Esophagus (tissue), 2 donors: ENCODE measurements at regions not wholly inside any gene's neighbourhood (a gene's known extent, or its start where the extent isn't known, plus 50 kb on each side); places are given as distances from the start of the nearest gene placed in this dataset.

Source experiments
- H3K27ac ChIP-seq, 2 donors: one replicate each; pipeline ENCODE4 v1.5.1; 2013; ENCODE audit warnings: low read depth in 2 of 2, mild to moderate bottlenecking in 2 of 2, inconsistent platforms in 1 of 2, low read length in 1 of 2, moderate library complexity in 1 of 2
- H3K27me3 ChIP-seq, 2 donors: one replicate each; pipeline ENCODE4 v1.6.1; 2013; ENCODE audit warnings: low read length in 2 of 2, control low read depth in 1 of 2, mild to moderate bottlenecking in 1 of 2; ENCODE audit not compliant: insufficient read depth in 2 of 2, control insufficient read depth in 1 of 2
- H3K36me3 ChIP-seq, 2 donors: one replicate each; pipeline ENCODE4 v1.6.1; 2013; ENCODE audit warnings: low read length in 1 of 2; ENCODE audit not compliant: control insufficient read depth in 2 of 2, insufficient read depth in 2 of 2
- H3K4me1 ChIP-seq, 2 donors: one replicate each; pipeline ENCODE4 v1.6.1; 2013; ENCODE audit warnings: low read length in 1 of 2; ENCODE audit not compliant: control insufficient read depth in 2 of 2, insufficient read depth in 2 of 2
- H3K4me3 ChIP-seq, 2 donors: one replicate each; pipeline ENCODE4 v1.5.1; 2013; ENCODE audit warnings: low read length in 2 of 2, mild to moderate bottlenecking in 2 of 2, low read depth in 1 of 2, moderate library complexity in 1 of 2
- H3K9me3 ChIP-seq, 2 donors: one replicate each; pipeline ENCODE4 v1.6.1; 2013; ENCODE audit warnings: mild to moderate bottlenecking in 2 of 2, low read depth in 1 of 2, low read length in 1 of 2, moderate library complexity in 1 of 2; ENCODE audit not compliant: control insufficient read depth in 2 of 2, insufficient read depth in 1 of 2
- WGBS, 2 donors: extraction: QIAGEN DNeasy Blood & Tissue Kit; methylation state at CpG; one replicate each; pipeline ENCODE4 v1.1.7; 2013; 5-methylcytosine and 5-hydroxymethylcytosine counted together
- donor health status: healthy with polysubstance abuse.
- donor health status: Bipolar disorder and iron deficiency.

DNA sequence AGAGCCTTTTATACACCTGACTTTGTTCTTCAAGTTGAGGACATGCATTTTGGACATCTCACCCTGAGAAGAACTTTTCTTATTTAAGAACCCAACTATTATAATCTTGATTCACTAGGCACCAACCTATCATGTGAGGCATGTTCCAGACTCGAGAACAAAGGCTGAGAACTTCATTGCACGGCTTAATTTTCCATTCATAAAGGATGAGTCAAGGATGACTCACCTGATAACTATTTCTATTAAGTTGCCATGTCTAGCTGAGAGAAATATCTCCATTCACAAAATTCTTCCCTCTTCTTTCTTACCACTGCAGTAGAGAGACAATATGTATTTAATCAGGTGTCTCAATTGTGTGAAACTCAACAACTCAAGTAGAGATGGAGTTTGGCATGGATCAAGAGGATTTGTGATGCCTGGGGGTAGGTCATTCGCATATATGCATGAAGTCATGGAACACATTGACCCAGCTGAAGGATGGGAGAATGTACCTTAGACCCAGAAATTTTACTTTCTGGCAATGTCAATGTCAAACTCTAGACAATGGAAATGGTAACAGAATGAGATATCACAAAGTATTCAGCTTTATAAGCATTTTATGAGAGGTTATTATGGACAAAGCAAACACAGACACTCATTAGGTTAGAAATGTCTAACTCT, 173.2 kb upstream of the PRNP start:
- H3K36me3 ChIP-seq = no peaks in the 10 kb centered on the region
- no peak overlapping the region for H3K4me3 ChIP-seq
- H3K27me3 ChIP-seq = no peaks in the 10 kb centered on the region
- 30 to 37% methylated on average over 3 of the region's 3 CpGs for WGBS, 2 donors
- no peaks in the 10 kb centered on the region for H3K4me1 ChIP-seq
- H3K9me3 ChIP-seq = no peaks in the 10 kb centered on the region
- H3K27ac ChIP-seq = no peak overlapping the region

DNA sequence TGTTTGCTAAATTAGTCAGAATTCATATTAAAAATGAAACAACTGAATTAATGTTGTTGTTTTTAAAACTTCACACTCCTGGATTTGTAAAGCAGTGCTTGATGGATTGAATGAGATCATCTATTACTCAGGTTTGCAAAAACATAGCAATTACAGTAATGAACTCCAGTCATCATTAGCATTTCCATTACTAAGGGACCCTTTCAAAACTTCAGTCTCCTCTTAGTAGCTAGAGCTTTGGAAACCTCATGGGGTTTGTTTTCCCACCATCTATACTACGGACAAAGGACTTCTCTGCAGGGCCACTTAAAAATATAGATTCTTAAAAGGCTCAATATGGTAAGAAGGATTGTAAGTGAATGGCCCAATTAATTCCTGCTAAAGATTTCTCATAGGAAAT, 174.5 kb upstream of the PRNP start:
- 81 to 87% methylated on average over 1 of the region's 1 CpG for WGBS, 2 donors
- no peak overlapping the region for H3K4me3 ChIP-seq
- no peak overlapping the region for H3K27ac ChIP-seq
- no peaks in the 10 kb centered on the region for H3K9me3 ChIP-seq
- H3K27me3 ChIP-seq = no peaks in the 10 kb centered on the region
- no peaks in the 10 kb centered on the region for H3K4me1 ChIP-seq
- H3K36me3 ChIP-seq = no peaks in the 10 kb centered on the region

DNA sequence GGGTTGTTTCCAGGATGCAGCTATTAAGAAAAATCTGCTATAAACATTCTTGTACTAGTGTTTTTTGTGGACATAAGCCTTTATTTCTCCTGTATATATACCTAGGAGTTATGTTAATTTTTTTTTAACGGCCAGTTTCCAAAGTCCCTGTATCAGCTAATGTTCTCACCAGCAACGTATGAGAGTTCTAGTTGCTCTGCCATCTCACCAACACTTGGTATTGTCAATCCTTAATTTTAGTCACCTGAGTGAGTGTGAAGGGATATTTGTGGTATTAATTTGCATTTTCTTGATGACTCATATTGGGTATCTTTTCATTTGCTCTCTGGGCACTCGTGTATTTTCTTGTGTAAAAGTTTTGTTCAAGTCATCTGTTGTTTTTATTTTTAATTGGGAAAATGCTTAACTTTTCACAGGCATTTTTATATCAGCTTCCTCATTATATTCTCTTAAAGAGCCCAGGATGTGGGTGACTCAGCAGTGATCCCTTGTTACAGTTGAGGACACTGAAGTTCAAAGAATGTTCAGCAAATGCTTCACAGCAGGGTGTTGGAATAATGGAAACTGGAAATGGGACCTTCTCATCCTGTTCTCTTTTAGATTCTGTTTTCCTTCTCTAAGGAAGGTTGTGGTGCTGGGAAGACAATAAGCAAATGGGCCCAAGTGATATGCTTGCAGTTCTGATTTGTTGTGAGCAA, 176.3 kb upstream of the PRNP start:
- H3K4me1 ChIP-seq = no peaks in the 10 kb centered on the region
- no peak overlapping the region for H3K27ac ChIP-seq
- H3K27me3 ChIP-seq = no peaks in the 10 kb centered on the region
- H3K36me3 ChIP-seq = no peaks in the 10 kb centered on the region
- no peak overlapping the region for H3K4me3 ChIP-seq
- WGBS, 2 donors = 73 to 77% methylated on average over 3 of the region's 3 CpGs
- H3K9me3 ChIP-seq = no peaks in the 10 kb centered on the region

DNA sequence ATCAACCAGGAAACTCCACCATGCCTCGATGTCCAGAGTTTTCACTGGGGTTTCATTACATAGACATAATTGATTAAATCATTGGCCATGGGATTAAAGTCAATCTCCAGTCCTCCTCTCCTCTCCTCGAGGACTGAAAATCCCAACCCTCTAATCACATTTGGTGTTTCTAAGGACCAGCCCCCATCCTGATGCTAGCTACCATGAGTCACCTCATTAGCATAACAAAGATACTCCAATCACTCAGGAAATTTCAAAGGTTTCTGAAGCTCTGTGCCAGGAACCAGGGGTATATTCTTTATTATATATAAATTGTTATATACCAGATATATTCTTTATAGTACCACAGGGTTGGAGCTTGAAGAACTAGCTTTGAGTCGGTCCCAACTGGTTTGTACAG, 177.5 kb upstream of the PRNP start:
- WGBS, 2 donors = 74 to 75% methylated on average over 3 of the region's 3 CpGs
- no peaks in the 10 kb centered on the region for H3K27me3 ChIP-seq
- H3K36me3 ChIP-seq = no peaks in the 10 kb centered on the region
- no peak overlapping the region for H3K4me3 ChIP-seq
- no peak overlapping the region for H3K27ac ChIP-seq
- H3K4me1 ChIP-seq = no peaks in the 10 kb centered on the region
- H3K9me3 ChIP-seq = no peaks in the 10 kb centered on the region

DNA sequence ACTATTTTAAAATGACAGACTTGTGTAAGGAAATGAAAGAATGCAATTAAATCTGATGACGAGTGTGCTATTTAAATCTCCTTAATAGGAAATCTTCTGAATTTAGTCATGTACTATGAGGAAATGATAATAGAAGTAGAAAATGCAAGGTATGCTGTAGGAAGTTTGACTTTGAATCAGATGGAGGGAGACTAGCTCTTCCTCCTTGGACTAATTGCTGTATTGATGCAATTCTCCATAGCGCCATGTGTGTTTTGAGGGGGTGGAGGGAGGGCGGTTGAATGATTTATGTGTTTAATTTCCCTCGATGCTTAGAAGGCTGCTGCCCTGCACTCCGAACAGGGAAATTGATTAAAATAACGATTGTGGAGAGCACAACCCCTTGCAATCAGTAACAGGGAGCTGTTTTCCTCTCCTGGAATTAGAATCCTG, 179.0 kb upstream of the PRNP start:
- Histone ChIP-seq H3K27ac (no peak overlapping the region), H3K4me3 (no peak overlapping the region), H3K36me3 (no peaks in the 10 kb centered on the region), H3K9me3 (no peaks in the 10 kb centered on the region), H3K27me3 (no peaks in the 10 kb centered on the region), H3K4me1 (no peaks in the 10 kb centered on the region)
- 25 to 39% methylated on average over 6 of the region's 6 CpGs for WGBS, 2 donors

DNA sequence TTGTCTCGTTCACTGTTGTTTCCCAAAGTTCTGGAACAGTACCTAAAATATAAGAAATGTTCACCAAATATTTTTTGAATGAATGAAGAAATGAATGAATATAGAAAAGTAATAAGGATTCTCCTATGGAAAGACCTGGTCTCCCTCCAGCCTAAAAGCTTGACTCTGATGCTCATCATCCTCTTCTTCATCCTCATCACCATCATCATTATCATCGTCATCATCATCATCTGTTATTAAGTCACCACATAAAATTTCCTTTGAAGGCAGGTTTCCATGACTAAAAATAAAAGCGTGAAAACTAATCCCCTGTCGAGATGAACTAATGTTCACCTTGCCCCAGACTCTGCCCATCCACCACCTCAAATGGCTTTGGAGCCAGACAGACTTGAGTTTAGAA, 181.4 kb upstream of the PRNP start:
- H3K9me3 ChIP-seq = peaks cover 0 to 8% of the 10 kb centered on the region in 2 donors
- no peak overlapping the region for H3K4me3 ChIP-seq
- 70 to 78% methylated on average over 4 of the region's 4 CpGs for WGBS, 2 donors
- H3K27ac ChIP-seq = no peak overlapping the region
- H3K27me3 ChIP-seq = no peaks in the 10 kb centered on the region
- no peaks in the 10 kb centered on the region for H3K36me3 ChIP-seq
- H3K4me1 ChIP-seq = no peaks in the 10 kb centered on the region

DNA sequence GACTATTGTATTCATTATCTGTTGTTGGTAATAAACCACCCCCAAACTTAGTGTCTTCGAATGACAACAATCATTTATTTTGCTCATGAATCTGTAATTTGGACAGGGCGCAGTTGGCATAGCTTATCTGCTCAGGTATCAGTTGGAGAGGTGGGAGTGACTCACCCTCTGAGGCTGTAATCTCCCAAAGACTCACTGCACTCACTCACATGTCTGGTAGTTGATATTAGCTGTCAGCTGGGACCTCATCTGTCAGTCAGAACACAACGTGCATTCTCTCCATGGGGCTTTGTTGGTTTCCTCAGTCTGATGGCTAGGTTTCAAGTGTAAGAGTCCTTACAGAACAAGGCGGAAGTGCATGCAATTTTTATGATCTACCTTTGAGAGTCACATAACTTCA, 183.5 kb upstream of the PRNP start:
- H3K27me3 ChIP-seq = no peaks in the 10 kb centered on the region
- no peak overlapping the region for H3K27ac ChIP-seq
- no peak overlapping the region for H3K4me3 ChIP-seq
- no peaks in the 10 kb centered on the region for H3K4me1 ChIP-seq
- H3K36me3 ChIP-seq = no peaks in the 10 kb centered on the region
- H3K9me3 ChIP-seq = peaks cover 0 to 8% of the 10 kb centered on the region in 2 donors
- WGBS, 2 donors = 44 to 54% methylated on average over 4 of the region's 4 CpGs

DNA sequence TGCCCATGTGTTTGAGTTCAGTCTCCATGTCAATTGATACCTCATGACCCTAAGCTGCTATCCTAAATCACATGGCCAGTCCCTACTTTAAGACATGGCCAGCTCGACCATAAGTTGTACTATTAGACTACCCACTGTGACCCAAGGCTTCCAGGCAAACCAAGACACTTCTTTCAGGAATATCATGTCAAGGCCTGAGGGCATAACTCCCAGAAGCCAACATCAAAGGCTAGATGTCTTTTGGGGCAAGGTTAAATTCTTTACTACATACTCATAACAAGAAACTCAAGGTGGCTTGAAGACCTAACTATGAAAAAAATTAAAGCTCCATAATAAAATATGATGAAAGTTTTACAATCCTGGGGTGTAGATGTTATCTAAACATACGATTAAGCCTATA, 192.9 kb upstream of the PRNP start:
- Histone ChIP-seq H3K4me1 (no peaks in the 10 kb centered on the region), H3K9me3 (no peaks in the 10 kb centered on the region), H3K36me3 (no peaks in the 10 kb centered on the region), H3K27me3 (no peaks in the 10 kb centered on the region), H3K4me3 (no peak overlapping the region), H3K27ac (no peak overlapping the region)
- WGBS, 2 donors = 70 to 77% methylated on average over 2 of the region's 2 CpGs

DNA sequence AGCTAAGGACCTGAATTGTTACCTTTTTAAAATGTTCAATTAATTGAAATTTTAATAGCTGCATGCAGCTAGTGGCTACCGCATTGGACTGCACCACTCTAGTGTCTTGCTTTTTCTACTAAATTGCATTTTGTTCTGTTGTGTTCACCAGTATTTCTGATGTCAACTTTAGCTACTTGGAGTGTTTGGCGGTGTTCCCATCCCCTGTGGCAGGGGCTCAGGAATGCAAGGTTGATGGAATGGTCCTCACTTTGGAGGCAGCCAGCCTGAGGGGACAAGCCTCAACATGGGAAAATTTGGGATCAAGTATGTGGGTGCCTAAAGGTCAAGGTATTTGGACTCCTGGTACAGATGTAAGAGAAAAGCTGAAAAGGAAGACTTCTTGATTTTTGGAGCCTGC, 194.6 kb upstream of the PRNP start:
- WGBS, 2 donors = 85 to 89% methylated on average over 2 of the region's 2 CpGs
- H3K27me3 ChIP-seq = no peaks in the 10 kb centered on the region

More for the DNA sequence above, 194.6 kb upstream of the PRNP start:
- Histone ChIP-seq H3K4me1 (no peaks in the 10 kb centered on the region), H3K36me3 (no peaks in the 10 kb centered on the region), H3K4me3 (no peak overlapping the region), H3K9me3 (no peaks in the 10 kb centered on the region), H3K27ac (no peak overlapping the region)
